ENCODE measurements at regions not wholly inside any gene's neighbourhood (a gene's known extent, or its start where the extent isn't known, plus 50 kb on each side); places are given as distances from the start of the nearest gene placed in this dataset.

- TF ChIP-seq, protein P1, sequence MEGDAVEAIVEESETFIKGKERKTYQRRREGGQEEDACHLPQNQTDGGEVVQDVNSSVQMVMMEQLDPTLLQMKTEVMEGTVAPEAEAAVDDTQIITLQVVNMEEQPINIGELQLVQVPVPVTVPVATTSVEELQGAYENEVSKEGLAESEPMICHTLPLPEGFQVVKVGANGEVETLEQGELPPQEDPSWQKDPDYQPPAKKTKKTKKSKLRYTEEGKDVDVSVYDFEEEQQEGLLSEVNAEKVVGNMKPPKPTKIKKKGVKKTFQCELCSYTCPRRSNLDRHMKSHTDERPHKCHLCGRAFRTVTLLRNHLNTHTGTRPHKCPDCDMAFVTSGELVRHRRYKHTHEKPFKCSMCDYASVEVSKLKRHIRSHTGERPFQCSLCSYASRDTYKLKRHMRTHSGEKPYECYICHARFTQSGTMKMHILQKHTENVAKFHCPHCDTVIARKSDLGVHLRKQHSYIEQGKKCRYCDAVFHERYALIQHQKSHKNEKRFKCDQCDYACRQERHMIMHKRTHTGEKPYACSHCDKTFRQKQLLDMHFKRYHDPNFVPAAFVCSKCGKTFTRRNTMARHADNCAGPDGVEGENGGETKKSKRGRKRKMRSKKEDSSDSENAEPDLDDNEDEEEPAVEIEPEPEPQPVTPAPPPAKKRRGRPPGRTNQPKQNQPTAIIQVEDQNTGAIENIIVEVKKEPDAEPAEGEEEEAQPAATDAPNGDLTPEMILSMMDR (IDR thresholded peaks at IDR 0.05), result no peak
- TF ChIP-seq POLR2A (IDR thresholded peaks at IDR 0.05), result no peak
These were observed 372.6 kb upstream of the CTSO start for GRCh38 chr4:156326246-156326645.

All from body of pancreas (tissue), 4 donors.